Ishikawa (cell line): ENCODE measurements at regions not wholly inside any gene's neighbourhood (a gene's known extent, or its start where the extent isn't known, plus 50 kb on each side); places are given as distances from the start of the nearest gene placed in this dataset.

Source experiments
- CEBPB ChIP-seq: IDR thresholded peaks from 2 replicates; pipeline ENCODE4 v1.6.1; 2012
- REST ChIP-seq: IDR thresholded peaks from 2 replicates; pipeline ENCODE4 v1.6.1; 2012; ENCODE audit warnings: low read depth, mild to moderate bottlenecking

- no peak for TF ChIP-seq REST
- no peak for TF ChIP-seq CEBPB
These were observed 366.7 kb upstream of the RPS6KA3 start for GRCh38 chrX:20633451-20633850.
